GM12872 (cell line): ENCODE measurements at regions not wholly inside any gene's neighbourhood (a gene's known extent, or its start where the extent isn't known, plus 50 kb on each side); places are given as distances from the start of the nearest gene placed in this dataset.

Experiments
- TF ChIP-seq, protein P1 (sequence below): IDR thresholded peaks from 3 replicates; pipeline ENCODE4 v1.5.1; 2011; ENCODE audit warnings: low read depth, mild to moderate bottlenecking, low read length, moderate library complexity; ENCODE audit not compliant: insufficient read depth

DNA sequence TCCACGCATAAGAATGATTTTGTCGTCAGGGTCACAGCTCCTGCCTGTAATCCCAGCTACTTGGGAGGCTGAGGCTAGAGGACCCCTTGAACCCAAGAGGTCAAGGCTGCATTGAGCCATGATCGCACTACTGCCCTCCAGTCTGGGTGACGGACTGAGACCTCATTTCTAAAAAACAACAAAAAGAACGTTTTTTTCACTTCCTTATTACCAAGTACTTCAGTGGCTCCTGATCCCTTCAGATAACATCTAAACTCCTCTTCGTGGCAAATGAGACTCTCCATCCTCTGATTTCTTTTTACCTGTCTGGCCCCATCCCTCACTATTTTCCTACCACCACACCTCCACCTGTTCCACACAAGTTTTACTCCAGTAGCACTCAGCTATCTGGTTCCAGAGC, 105.4 kb upstream of the TLK1 start:
- TF ChIP-seq, protein P1, sequence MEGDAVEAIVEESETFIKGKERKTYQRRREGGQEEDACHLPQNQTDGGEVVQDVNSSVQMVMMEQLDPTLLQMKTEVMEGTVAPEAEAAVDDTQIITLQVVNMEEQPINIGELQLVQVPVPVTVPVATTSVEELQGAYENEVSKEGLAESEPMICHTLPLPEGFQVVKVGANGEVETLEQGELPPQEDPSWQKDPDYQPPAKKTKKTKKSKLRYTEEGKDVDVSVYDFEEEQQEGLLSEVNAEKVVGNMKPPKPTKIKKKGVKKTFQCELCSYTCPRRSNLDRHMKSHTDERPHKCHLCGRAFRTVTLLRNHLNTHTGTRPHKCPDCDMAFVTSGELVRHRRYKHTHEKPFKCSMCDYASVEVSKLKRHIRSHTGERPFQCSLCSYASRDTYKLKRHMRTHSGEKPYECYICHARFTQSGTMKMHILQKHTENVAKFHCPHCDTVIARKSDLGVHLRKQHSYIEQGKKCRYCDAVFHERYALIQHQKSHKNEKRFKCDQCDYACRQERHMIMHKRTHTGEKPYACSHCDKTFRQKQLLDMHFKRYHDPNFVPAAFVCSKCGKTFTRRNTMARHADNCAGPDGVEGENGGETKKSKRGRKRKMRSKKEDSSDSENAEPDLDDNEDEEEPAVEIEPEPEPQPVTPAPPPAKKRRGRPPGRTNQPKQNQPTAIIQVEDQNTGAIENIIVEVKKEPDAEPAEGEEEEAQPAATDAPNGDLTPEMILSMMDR = no peak

GRCh38 chr2:171260471-171261424, 100.1 kb upstream of the TLK1 start:
- TF ChIP-seq, protein P1 = no peak

- TF ChIP-seq, protein P1 = no peak
These were observed 94.0 kb upstream of the TLK1 start for GRCh38 chr2:171254666-171255065.

GRCh38 chr2:171253900-171254650, 93.4 kb upstream of the TLK1 start:
- TF ChIP-seq, protein P1 = no peak

DNA sequence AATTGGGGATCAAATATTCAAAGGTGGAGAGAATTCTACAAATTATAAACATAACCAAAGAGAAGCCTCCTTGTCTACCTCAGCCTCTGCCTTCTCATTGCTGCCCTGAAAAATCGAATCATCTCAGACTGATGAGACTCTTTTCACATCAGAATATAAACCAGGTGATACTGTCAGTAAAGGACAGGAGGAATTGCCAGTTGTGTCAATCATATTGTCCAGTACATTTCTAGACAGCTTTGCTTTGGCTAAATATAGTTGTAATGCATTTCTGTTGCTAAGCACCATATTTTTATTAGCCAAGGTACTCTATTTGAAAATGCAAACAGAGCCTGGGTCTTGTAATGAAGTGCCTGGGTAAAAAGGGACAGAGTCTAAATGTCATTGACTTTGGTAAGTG, 92.6 kb upstream of the TLK1 start:
- TF ChIP-seq, protein P1 = no peak

GRCh38 chr2:171249689-171250088, 89.0 kb upstream of the TLK1 start:
- TF ChIP-seq, protein P1 = no peak
